ENCODE measurements at regions not wholly inside any gene's neighbourhood (a gene's known extent, or its start where the extent isn't known, plus 50 kb on each side); places are given as distances from the start of the nearest gene placed in this dataset.

DNA sequence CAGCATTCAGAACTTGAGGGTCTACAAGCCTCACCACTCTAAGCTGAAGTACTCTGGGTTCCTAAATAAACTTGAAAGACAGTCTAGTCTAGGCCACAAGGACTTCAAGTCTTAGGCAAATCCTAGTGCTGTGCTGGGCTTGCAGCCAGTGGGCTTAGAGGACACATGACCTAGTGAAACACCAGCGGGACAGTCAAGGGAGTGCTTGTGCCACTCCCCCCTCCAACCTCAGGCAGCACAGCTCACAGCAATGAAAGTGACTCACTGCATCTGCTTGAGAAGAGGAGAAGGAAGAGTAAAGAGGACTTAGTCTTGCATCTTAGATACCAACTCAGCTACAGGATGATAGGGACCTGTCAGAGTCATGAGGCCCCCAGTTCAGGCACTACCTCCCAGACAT, 438.1 kb downstream of the IPO8 start:
- Histone ChIP-seq H3K4me3 (replicated peaks; ENCODE audit: low read depth, low read length) (no peak overlapping the region), H3K36me3 (ENCODE audit: control insufficient read depth, insufficient read depth, low read length) (no peaks in the 10 kb centered on the region), H3K27me3 (replicated peaks; ENCODE audit: control insufficient read depth, insufficient read depth, low read length) (no peaks in the 10 kb centered on the region)
- DNase-seq (ENCODE audit: extremely low read depth, insufficient read length): no peak
- TF ChIP-seq, protein P1, sequence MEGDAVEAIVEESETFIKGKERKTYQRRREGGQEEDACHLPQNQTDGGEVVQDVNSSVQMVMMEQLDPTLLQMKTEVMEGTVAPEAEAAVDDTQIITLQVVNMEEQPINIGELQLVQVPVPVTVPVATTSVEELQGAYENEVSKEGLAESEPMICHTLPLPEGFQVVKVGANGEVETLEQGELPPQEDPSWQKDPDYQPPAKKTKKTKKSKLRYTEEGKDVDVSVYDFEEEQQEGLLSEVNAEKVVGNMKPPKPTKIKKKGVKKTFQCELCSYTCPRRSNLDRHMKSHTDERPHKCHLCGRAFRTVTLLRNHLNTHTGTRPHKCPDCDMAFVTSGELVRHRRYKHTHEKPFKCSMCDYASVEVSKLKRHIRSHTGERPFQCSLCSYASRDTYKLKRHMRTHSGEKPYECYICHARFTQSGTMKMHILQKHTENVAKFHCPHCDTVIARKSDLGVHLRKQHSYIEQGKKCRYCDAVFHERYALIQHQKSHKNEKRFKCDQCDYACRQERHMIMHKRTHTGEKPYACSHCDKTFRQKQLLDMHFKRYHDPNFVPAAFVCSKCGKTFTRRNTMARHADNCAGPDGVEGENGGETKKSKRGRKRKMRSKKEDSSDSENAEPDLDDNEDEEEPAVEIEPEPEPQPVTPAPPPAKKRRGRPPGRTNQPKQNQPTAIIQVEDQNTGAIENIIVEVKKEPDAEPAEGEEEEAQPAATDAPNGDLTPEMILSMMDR (IDR thresholded peaks at IDR 0.05; ENCODE audit: insufficient read depth, low read length, poor library complexity, severe bottlenecking): no peak

DNA sequence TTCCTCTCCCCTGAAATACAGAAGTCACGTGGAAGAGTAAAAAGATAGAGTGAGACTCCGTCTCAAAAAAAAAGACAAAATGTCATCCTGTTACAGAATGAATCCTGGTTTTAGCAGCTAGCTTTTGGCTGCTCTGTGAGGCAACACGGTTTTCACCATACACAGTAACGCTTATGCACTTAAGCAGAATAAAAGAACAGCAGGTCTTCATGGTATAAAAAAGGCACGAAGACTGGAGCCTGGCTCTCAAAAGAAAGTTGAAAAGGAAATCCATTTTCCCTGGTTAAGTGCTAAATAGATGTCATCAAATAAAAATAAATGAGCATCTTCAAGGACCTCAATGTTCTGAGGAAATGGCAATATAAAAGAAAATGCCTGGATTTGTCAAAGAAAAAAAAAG, 444.1 kb downstream of the IPO8 start:
- no peak for DNase-seq (ENCODE audit: extremely low read depth, insufficient read length)
- Histone ChIP-seq H3K27me3 (replicated peaks; ENCODE audit: control insufficient read depth, insufficient read depth, low read length) (no peaks in the 10 kb centered on the region), H3K4me3 (replicated peaks; ENCODE audit: low read depth, low read length) (no peak overlapping the region), H3K36me3 (ENCODE audit: control insufficient read depth, insufficient read depth, low read length) (no peaks in the 10 kb centered on the region)
- TF ChIP-seq, protein P1 (IDR thresholded peaks at IDR 0.05; ENCODE audit: insufficient read depth, low read length, poor library complexity, severe bottlenecking): no peak

DNA sequence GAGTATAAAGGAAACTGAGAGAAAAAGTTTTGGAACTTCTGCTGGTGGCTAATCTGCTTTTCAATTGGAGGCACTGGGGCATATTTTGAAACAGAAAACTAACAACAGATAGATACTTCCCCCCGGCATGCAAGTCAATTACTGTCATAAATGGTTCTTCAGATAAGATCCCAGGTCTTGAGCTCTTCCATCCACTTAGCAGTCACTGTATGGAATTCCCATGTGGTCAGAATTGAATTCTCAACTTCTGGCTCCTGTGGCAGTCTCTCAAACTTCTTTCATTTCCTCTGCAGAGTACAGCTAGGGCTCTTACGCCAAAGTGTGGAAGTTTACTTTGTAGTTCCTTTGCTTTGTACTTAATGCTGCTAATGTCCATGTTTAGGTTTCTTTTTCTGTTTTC, 452.2 kb downstream of the IPO8 start:
- no peak overlapping the region for H3K4me3 ChIP-seq (replicated peaks; ENCODE audit: low read depth, low read length)
- H3K36me3 ChIP-seq (ENCODE audit: control insufficient read depth, insufficient read depth, low read length): no peaks in the 10 kb centered on the region
- DNase-seq (ENCODE audit: extremely low read depth, insufficient read length): no peak
- TF ChIP-seq, protein P1 (IDR thresholded peaks at IDR 0.05; ENCODE audit: insufficient read depth, low read length, poor library complexity, severe bottlenecking): no peak
- H3K27me3 ChIP-seq (replicated peaks; ENCODE audit: control insufficient read depth, insufficient read depth, low read length): no peaks in the 10 kb centered on the region

DNA sequence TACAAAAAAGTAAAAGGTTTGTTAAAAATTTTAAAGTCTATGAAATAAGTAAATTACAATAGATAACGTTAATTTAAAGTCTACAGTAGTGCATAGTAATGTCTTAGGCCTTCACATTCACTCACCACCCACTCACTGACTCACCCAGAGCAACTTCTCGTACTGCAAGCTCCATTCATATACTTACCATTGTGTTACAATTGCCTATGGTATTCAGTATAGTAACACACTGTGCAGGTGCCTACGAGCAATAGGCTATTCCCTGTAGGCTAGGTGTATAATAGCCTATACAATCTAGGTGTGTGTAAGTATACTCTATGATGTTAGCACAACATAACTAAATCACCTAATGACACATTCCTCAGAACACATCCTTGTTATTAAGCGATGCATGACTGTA, 435.3 kb upstream of the TMTC1 start:
- H3K4me3 ChIP-seq (replicated peaks; ENCODE audit: low read depth, low read length): no peak overlapping the region
- no peaks in the 10 kb centered on the region for H3K36me3 ChIP-seq (ENCODE audit: control insufficient read depth, insufficient read depth, low read length)
- no peak for DNase-seq (ENCODE audit: extremely low read depth, insufficient read length)
- TF ChIP-seq, protein P1 (IDR thresholded peaks at IDR 0.05; ENCODE audit: insufficient read depth, low read length, poor library complexity, severe bottlenecking): no peak
- no peaks in the 10 kb centered on the region for H3K27me3 ChIP-seq (replicated peaks; ENCODE audit: control insufficient read depth, insufficient read depth, low read length)

DNA sequence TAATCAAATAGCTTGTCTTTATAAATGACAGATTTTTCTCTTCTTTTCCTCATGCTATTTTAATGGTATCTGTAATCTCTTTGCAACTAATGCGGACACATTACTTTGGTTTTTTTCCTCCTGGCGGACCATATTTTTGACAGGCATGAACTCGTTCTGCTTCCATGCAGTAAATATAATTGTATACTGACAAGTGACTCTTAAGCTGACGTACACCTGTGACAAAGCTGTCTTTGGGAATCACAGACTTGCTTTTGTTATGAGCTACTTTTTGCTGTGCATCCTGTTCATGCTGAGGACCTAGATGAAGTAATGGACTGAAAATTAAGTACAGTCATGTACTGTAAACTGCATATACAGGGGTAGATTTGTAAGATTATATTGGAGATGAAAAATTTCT, 434.3 kb upstream of the TMTC1 start:
- Histone ChIP-seq H3K36me3 (ENCODE audit: control insufficient read depth, insufficient read depth, low read length) (no peaks in the 10 kb centered on the region), H3K27me3 (replicated peaks; ENCODE audit: control insufficient read depth, insufficient read depth, low read length) (no peaks in the 10 kb centered on the region), H3K4me3 (replicated peaks; ENCODE audit: low read depth, low read length) (no peak overlapping the region)
- TF ChIP-seq, protein P1 (IDR thresholded peaks at IDR 0.05; ENCODE audit: insufficient read depth, low read length, poor library complexity, severe bottlenecking): no peak
- no peak for DNase-seq (ENCODE audit: extremely low read depth, insufficient read length)

DNA sequence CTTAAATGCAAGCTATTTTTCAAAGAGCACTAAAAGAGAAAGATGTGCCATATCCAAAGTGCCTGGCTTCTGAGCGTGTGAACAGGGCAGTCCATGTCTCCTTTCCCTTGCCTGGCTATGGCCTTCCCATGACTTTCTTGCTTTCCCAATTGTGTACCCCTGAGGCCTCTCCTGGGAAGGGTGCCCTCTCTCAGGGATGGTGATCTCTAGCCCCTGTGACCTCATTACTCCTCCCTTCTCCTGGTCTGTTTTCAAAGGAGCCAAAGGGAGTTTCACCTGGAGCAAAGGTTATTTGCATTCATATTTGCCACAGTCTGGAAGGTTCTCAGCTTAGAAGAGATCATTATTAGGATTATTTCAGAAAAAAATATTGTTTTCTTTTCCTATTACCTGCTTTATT, 429.4 kb upstream of the TMTC1 start:
- H3K27me3 ChIP-seq (replicated peaks; ENCODE audit: control insufficient read depth, insufficient read depth, low read length): no peaks in the 10 kb centered on the region
- no peak overlapping the region for H3K4me3 ChIP-seq (replicated peaks; ENCODE audit: low read depth, low read length)
- DNase-seq (ENCODE audit: extremely low read depth, insufficient read length): no peak
- TF ChIP-seq, protein P1 (IDR thresholded peaks at IDR 0.05; ENCODE audit: insufficient read depth, low read length, poor library complexity, severe bottlenecking): no peak
- H3K36me3 ChIP-seq (ENCODE audit: control insufficient read depth, insufficient read depth, low read length): no peaks in the 10 kb centered on the region
